D721Med (cell line): ENCODE measurements at regions not wholly inside any gene's neighbourhood (a gene's known extent, or its start where the extent isn't known, plus 50 kb on each side); places are given as distances from the start of the nearest gene placed in this dataset.
"Not testable (repeated sequence)": the region's sequence is repeated elsewhere in the genome, so short reads cannot be mapped to it uniquely, and the experiment has no call there.

ENCODE experiments used
- DNase-seq: peaks from one replicate; pipeline ENCODE4 v3.0.0; 2011; ENCODE audit warnings: low spot score; ENCODE audit not compliant: insufficient read length
- FAIRE-seq: peaks from 2 replicates; lab custom pipeline; 2011; peaks lifted over from hg19 to GRCh38; lab: Jason Lieb, UNC
- CTCF ChIP-seq: IDR thresholded peaks from 2 replicates; pipeline ENCODE4 v1.5.1; 2012; ENCODE audit warnings: mild to moderate bottlenecking, control low read depth; ENCODE audit not compliant: insufficient read depth; ENCODE audit errors: missing control alignments

GRCh38 chr6:6962699-6963098 is 145.1 kb upstream of the RREB1 start:
- TF ChIP-seq CTCF = no peak
- FAIRE-seq = no peak

GRCh38 chr6:6963390-6963789 is 144.4 kb upstream of the RREB1 start:
- DNase-seq, FAIRE-seq: not testable (repeated sequence)

More at GRCh38 chr6:6962699-6963098, 145.1 kb upstream of the RREB1 start:
- no peak for DNase-seq

GRCh38 chr6:6964675-6965074 is 143.1 kb upstream of the RREB1 start:
- no peak for TF ChIP-seq CTCF
- FAIRE-seq (no peak), DNase-seq (no peak)

GRCh38 chr6:6966127-6966526 is 141.6 kb upstream of the RREB1 start:
- DNase-seq (no peak), FAIRE-seq (no peak)
- TF ChIP-seq CTCF = no peak

GRCh38 chr6:6966569-6966968 is 141.2 kb upstream of the RREB1 start:
- DNase-seq (no peak), FAIRE-seq (no peak)
- no peak for TF ChIP-seq CTCF

GRCh38 chr6:6968357-6968730 is 139.4 kb upstream of the RREB1 start:
- DNase-seq (no peak), FAIRE-seq (no peak)
- TF ChIP-seq CTCF = no peak

GRCh38 chr6:6968731-6969552 is 138.8 kb upstream of the RREB1 start:
- FAIRE-seq (no peak), DNase-seq (no peak)
- TF ChIP-seq CTCF = no peak

GRCh38 chr6:6969761-6970223 is 138.0 kb upstream of the RREB1 start:
- FAIRE-seq = no peak
- TF ChIP-seq CTCF = no peak
- DNase-seq = no peak
